ENCODE measurements at regions not wholly inside any gene's neighbourhood (a gene's known extent, or its start where the extent isn't known, plus 50 kb on each side); places are given as distances from the start of the nearest gene placed in this dataset.
"Not testable (repeated sequence)": the region's sequence is repeated elsewhere in the genome, so short reads cannot be mapped to it uniquely, and the experiment has no call there.

DNA sequence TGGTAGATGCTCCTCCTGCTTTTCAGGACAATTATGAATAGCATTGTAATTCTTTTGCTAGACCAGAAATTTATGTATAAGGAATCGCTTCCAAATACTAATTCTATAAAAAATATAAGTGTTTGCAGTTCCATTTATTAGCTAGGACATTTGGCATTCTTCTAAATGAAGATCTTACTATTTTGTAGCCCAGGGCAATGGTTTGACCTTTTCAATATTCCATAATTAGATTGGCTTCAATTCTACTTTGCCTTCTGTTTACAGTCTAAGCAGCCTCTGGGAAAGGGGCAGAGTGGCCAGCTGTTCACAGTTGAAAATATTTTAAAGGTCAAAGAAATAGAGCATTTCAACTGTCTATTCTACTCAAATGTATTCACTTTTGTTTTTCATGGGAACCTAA is 912.1 kb upstream of the GRIA3 start:
- Histone ChIP-seq H3K27me3 (ENCODE audit: insufficient read depth, low read length, poor library complexity) (no peaks in the 10 kb centered on the region), H3K36me3 (ENCODE audit: insufficient read depth, low read length) (no peaks in the 10 kb centered on the region), H3K4me2 (ENCODE audit: insufficient read depth, low read length) (no peak overlapping the region), H4K20me1 (ENCODE audit: insufficient read depth, low read length) (no peaks in the 10 kb centered on the region), H3K27ac (ENCODE audit: low read length) (no peak overlapping the region), H3K9me3 (ENCODE audit: insufficient read depth, low read length, severe bottlenecking) (no peaks in the 10 kb centered on the region), H3K79me2 (ENCODE audit: insufficient read depth, low read length) (no peaks in the 10 kb centered on the region), H3K4me1 (ENCODE audit: insufficient read depth, low read length) (no peaks in the 10 kb centered on the region), H2AFZ (ENCODE audit: low read depth, low read length) (no peak overlapping the region), H3K9ac (ENCODE audit: low read depth, low read length) (no peak overlapping the region), H3K4me3 (ENCODE audit: low read depth in 1 of 2, low read length in 2 of 2) (no peak overlapping the region)
- DNase-seq (no peak), ATAC-seq (ENCODE audit: insufficient read depth, low read depth) (no peak)
- TF ChIP-seq, protein P1, sequence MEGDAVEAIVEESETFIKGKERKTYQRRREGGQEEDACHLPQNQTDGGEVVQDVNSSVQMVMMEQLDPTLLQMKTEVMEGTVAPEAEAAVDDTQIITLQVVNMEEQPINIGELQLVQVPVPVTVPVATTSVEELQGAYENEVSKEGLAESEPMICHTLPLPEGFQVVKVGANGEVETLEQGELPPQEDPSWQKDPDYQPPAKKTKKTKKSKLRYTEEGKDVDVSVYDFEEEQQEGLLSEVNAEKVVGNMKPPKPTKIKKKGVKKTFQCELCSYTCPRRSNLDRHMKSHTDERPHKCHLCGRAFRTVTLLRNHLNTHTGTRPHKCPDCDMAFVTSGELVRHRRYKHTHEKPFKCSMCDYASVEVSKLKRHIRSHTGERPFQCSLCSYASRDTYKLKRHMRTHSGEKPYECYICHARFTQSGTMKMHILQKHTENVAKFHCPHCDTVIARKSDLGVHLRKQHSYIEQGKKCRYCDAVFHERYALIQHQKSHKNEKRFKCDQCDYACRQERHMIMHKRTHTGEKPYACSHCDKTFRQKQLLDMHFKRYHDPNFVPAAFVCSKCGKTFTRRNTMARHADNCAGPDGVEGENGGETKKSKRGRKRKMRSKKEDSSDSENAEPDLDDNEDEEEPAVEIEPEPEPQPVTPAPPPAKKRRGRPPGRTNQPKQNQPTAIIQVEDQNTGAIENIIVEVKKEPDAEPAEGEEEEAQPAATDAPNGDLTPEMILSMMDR (IDR thresholded peaks at IDR 0.05; ENCODE audit: borderline replicate concordance, extremely low read depth, low read length, poor library complexity, severe bottlenecking): no peak
- no peak for TF ChIP-seq EZH2 (IDR thresholded peaks at IDR 0.05; ENCODE audit: borderline replicate concordance, low read depth, low read length, severe bottlenecking)

GRCh38 chrX:122279746-122280145 is 904.3 kb upstream of the GRIA3 start:
- ATAC-seq (ENCODE audit: insufficient read depth, low read depth) (no peak), DNase-seq (no peak)
- H3K36me3 ChIP-seq (ENCODE audit: insufficient read depth, low read length): no peaks in the 10 kb centered on the region
- H3K4me3 ChIP-seq (ENCODE audit: low read depth in 1 of 2, low read length in 2 of 2): no peak overlapping the region
- no peaks in the 10 kb centered on the region for H4K20me1 ChIP-seq (ENCODE audit: insufficient read depth, low read length)
- H3K79me2 ChIP-seq (ENCODE audit: insufficient read depth, low read length): no peaks in the 10 kb centered on the region
- H3K27me3 ChIP-seq (ENCODE audit: insufficient read depth, low read length, poor library complexity): no peaks in the 10 kb centered on the region
- no peak overlapping the region for H3K9ac ChIP-seq (ENCODE audit: low read depth, low read length)
- H3K4me1 ChIP-seq (ENCODE audit: insufficient read depth, low read length): no peaks in the 10 kb centered on the region
- H3K4me2 ChIP-seq (ENCODE audit: insufficient read depth, low read length): no peak overlapping the region
- no peak overlapping the region for H2AFZ ChIP-seq (ENCODE audit: low read depth, low read length)
- H3K27ac ChIP-seq (ENCODE audit: low read length): no peak overlapping the region
- TF ChIP-seq, protein P1 (IDR thresholded peaks at IDR 0.05; ENCODE audit: borderline replicate concordance, extremely low read depth, low read length, poor library complexity, severe bottlenecking): no peak
- TF ChIP-seq EZH2 (IDR thresholded peaks at IDR 0.05; ENCODE audit: borderline replicate concordance, low read depth, low read length, severe bottlenecking): no peak
- no peaks in the 10 kb centered on the region for H3K9me3 ChIP-seq (ENCODE audit: insufficient read depth, low read length, severe bottlenecking)

- not testable (repeated sequence) for H3K4me3 ChIP-seq (ENCODE audit: low read depth in 1 of 2, low read length in 2 of 2); H3K9ac ChIP-seq (ENCODE audit: low read depth, low read length); H3K9me3 ChIP-seq (ENCODE audit: insufficient read depth, low read length, severe bottlenecking); H3K4me1 ChIP-seq (ENCODE audit: insufficient read depth, low read length); ATAC-seq (ENCODE audit: insufficient read depth, low read depth); H3K27ac ChIP-seq (ENCODE audit: low read length); H3K79me2 ChIP-seq (ENCODE audit: insufficient read depth, low read length); H2AFZ ChIP-seq (ENCODE audit: low read depth, low read length); H3K27me3 ChIP-seq (ENCODE audit: insufficient read depth, low read length, poor library complexity); H4K20me1 ChIP-seq (ENCODE audit: insufficient read depth, low read length); H3K4me2 ChIP-seq (ENCODE audit: insufficient read depth, low read length); H3K36me3 ChIP-seq (ENCODE audit: insufficient read depth, low read length); DNase-seq
These were observed 884.3 kb upstream of the GRIA3 start for GRCh38 chrX:122299822-122300221.

DNA sequence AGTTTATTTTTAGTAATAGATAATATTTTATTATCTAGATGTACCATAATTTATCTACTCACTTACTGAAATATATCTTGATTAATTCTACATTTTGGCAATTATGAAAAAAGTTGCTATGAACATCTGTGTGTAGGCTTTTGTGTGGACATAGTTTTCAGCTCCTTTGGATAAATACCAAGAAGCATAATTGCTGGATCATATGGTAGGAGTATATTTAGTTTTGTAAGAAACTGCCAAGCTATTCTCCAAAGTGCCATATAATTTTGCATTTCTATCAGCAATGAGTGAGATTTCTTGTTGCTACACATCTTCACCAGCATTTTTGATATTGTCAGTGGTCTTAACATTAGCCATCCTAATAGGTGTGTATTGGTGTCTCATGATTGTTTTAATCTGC is 882.6 kb upstream of the GRIA3 start:
- Histone ChIP-seq H3K4me1 (ENCODE audit: insufficient read depth, low read length) (no peaks in the 10 kb centered on the region), H3K79me2 (ENCODE audit: insufficient read depth, low read length) (no peaks in the 10 kb centered on the region), H3K4me3 (ENCODE audit: low read depth in 1 of 2, low read length in 2 of 2) (no peak overlapping the region), H3K9me3 (ENCODE audit: insufficient read depth, low read length, severe bottlenecking) (no peaks in the 10 kb centered on the region), H4K20me1 (ENCODE audit: insufficient read depth, low read length) (no peaks in the 10 kb centered on the region), H3K27ac (ENCODE audit: low read length) (no peak overlapping the region), H3K36me3 (ENCODE audit: insufficient read depth, low read length) (no peaks in the 10 kb centered on the region), H2AFZ (ENCODE audit: low read depth, low read length) (no peak overlapping the region), H3K27me3 (ENCODE audit: insufficient read depth, low read length, poor library complexity) (no peaks in the 10 kb centered on the region), H3K9ac (ENCODE audit: low read depth, low read length) (no peak overlapping the region), H3K4me2 (ENCODE audit: insufficient read depth, low read length) (no peak overlapping the region)
- no peak for TF ChIP-seq EZH2 (IDR thresholded peaks at IDR 0.05; ENCODE audit: borderline replicate concordance, low read depth, low read length, severe bottlenecking)
- TF ChIP-seq, protein P1 (IDR thresholded peaks at IDR 0.05; ENCODE audit: borderline replicate concordance, extremely low read depth, low read length, poor library complexity, severe bottlenecking): no peak
- no peak for DNase-seq
- no peak for ATAC-seq (ENCODE audit: insufficient read depth, low read depth)

All from DND-41 (cell line).